Mammary epithelial cell (primary cell): ENCODE measurements at regions not wholly inside any gene's neighbourhood (a gene's known extent, or its start where the extent isn't known, plus 50 kb on each side); places are given as distances from the start of the nearest gene placed in this dataset.

Source experiments
- EZH2 ChIP-seq: IDR thresholded peaks from 2 replicates; pipeline ENCODE4 v1.6.1; 2012; ENCODE audit warnings: low read length, inconsistent platforms, borderline replicate concordance
- TF ChIP-seq, protein P1 (sequence below), 2 donors: IDR thresholded peaks in 1 of 2; conservative IDR thresholded peaks in 1 of 2; 2 replicates each; pipeline ENCODE4 v1.5.1; 2011 to 2012; ENCODE audit warnings: inconsistent platforms in 2 of 2, low read length in 2 of 2, mild to moderate bottlenecking in 2 of 2, control low read depth in 1 of 2, low read depth in 1 of 2; ENCODE audit not compliant: insufficient read depth in 1 of 2; ENCODE audit errors: extremely low read depth in 1 of 2

DNA sequence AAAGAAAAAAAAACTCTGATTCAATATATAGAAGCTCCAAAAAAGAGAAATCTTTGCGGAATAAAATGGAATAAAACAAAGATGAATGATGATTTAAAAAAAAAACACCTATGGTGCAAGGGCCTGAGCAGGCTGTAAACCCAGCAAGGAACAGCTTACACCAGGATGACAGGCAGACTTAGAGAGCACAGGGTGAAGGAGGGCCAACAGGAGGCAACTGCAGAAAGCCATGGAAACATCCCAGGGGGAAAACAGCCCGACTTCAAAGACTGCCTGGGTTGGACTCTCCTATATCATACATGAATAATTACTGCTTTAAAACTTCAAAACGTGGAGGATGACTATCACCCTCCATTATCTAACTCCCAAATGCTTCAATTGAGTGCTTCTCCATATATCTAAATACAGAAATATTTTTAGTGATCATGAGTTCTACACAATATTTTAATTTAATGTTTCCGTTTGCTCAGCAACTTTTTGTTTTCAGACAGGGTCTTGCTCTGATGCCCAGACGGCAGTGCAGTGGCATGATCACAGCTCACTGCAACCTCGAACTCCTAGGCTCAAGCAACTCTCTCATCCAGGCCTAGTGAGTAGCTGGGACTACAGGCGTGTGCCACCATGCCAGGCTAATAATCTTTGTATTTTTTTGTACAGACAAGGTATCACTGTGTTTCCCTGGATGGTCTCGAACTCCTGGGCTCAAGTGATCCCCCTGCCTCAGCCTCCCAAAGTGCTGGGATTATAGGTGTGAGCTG lies 456.2 kb downstream of the TBL1XR1 start:
- TF ChIP-seq, protein P1, sequence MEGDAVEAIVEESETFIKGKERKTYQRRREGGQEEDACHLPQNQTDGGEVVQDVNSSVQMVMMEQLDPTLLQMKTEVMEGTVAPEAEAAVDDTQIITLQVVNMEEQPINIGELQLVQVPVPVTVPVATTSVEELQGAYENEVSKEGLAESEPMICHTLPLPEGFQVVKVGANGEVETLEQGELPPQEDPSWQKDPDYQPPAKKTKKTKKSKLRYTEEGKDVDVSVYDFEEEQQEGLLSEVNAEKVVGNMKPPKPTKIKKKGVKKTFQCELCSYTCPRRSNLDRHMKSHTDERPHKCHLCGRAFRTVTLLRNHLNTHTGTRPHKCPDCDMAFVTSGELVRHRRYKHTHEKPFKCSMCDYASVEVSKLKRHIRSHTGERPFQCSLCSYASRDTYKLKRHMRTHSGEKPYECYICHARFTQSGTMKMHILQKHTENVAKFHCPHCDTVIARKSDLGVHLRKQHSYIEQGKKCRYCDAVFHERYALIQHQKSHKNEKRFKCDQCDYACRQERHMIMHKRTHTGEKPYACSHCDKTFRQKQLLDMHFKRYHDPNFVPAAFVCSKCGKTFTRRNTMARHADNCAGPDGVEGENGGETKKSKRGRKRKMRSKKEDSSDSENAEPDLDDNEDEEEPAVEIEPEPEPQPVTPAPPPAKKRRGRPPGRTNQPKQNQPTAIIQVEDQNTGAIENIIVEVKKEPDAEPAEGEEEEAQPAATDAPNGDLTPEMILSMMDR (conservative IDR thresholded peaks at IDR 0.05 in 1 of 2, IDR thresholded peaks at IDR 0.05 in 1 of 2; ENCODE audit: extremely low read depth in 1 of 2, insufficient read depth in 1 of 2, low read depth in 1 of 2, low read length in 2 of 2), result no peak
- TF ChIP-seq EZH2, result no peak
